Right lobe of liver (tissue), 6 donors: ENCODE measurements at regions not wholly inside any gene's neighbourhood (a gene's known extent, or its start where the extent isn't known, plus 50 kb on each side); places are given as distances from the start of the nearest gene placed in this dataset.

Experiments used
- ATAC-seq, 4 donors: fragments of 200-7000 bp; cut with Tn5 transposase; one replicate each; pipeline ENCODE4 v1.9.1; 2020; ENCODE audit warnings: mild to moderate bottlenecking in 4 of 4, moderate library complexity in 4 of 4
- DNase-seq, 3 donors: peaks; one replicate each; pipeline ENCODE4 v3.0.0-alpha.2; 2020
- H3K27ac ChIP-seq, 3 donors: fragments of 200-600 bp; one replicate each; pipeline ENCODE4 v1.8.0; 2022
- H3K27me3 ChIP-seq, 2 donors: fragments of 200-600 bp; one replicate each; pipeline ENCODE4 v1.8.0; 2022
- H3K36me3 ChIP-seq, 4 donors: fragments of 200-600 bp; sonication (generic) in 1 of 4; one replicate each; pipeline versions ENCODE4 v1.5.1 to v1.8.0; 2017 to 2022; ENCODE audit warnings: control low read depth in 1 of 4
- H3K4me1 ChIP-seq, 4 donors: fragments of 200-600 bp; sonication (generic) in 1 of 4; one replicate each; pipeline versions ENCODE4 v1.5.1 to v1.8.0; 2017 to 2022; ENCODE audit warnings: control low read depth in 1 of 4
- H3K4me3 ChIP-seq, 3 donors: fragments of 200-600 bp; one replicate each; pipeline ENCODE4 v1.8.0; 2022
- H3K9me3 ChIP-seq, 4 donors: fragments of 200-600 bp; sonication (generic) in 1 of 4; one replicate each; pipeline versions ENCODE4 v1.5.1 to v1.8.0; 2017 to 2022; ENCODE audit warnings: control low read depth in 1 of 4
- POLR2A ChIP-seq: fragments of 450-650 bp; IDR thresholded peaks from one replicate; pipeline ENCODE4 v1.6.1; 2017; ENCODE audit warnings: antibody characterized with exemption, mild to moderate bottlenecking
- WGBS: methylation state at CpG from one replicate; pipeline ENCODE4 v1.1.6; 2018; ENCODE audit warnings: low coverage, low lambda C conversion rate; ENCODE audit not compliant: insufficient coverage; ENCODE audit errors: missing lambda C conversion rate; 5-methylcytosine and 5-hydroxymethylcytosine counted together
- intact Hi-C, 2 donors: fragments of 100-400 bp; cut with DNase I; formaldehyde crosslinking; loops; one replicate each; pipeline versions ENCODE4 v1.11.2 to v1.14.1; 2022
- TF ChIP-seq, protein P1 (sequence below), 4 donors: fragments of 200-600 bp in 3 of 4; fragments of 450-650 bp in 1 of 4; IDR thresholded peaks; one replicate each; pipeline versions ENCODE4 v1.5.1 to v1.8.0; 2016 to 2022; ENCODE audit warnings: antibody characterized with exemption in 4 of 4, mild to moderate bottlenecking in 2 of 4
- donor health status: DM: no; HTN: yes; CAD: no.
- donor health status: DM: no; HTN: no; CAD: no.
- donor health status: DM: no; HTN: no; CAD: no.
- donor health status: DM: no; HTN: yes; CAD: no.
- donor health status: DM: no; HTN: yes; CAD: no.

DNA sequence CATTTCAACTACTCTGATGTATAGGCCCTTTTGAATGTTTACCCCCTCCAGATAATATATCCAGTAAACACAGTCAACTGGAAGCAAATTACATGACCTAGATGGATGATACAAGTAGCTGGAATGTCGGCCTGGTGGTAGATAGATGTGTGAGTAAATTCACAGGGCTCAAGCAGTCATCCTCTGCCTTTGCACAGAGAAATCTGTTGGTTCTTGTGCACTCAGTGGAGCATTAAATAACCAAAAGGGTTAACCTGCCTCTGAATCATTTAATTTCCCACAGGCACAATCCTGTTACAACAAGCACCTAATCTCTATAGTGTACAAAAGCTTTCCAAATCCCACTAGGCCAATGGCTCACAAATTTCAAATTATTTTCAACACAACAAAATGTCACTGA, 668.3 kb downstream of the DNAH5 start:
- 47% methylated on average over 1 of the region's 1 CpG for WGBS
- H3K9me3 ChIP-seq = no peaks in the 10 kb centered on the region
- TF ChIP-seq POLR2A = no peak
- TF ChIP-seq, protein P1, sequence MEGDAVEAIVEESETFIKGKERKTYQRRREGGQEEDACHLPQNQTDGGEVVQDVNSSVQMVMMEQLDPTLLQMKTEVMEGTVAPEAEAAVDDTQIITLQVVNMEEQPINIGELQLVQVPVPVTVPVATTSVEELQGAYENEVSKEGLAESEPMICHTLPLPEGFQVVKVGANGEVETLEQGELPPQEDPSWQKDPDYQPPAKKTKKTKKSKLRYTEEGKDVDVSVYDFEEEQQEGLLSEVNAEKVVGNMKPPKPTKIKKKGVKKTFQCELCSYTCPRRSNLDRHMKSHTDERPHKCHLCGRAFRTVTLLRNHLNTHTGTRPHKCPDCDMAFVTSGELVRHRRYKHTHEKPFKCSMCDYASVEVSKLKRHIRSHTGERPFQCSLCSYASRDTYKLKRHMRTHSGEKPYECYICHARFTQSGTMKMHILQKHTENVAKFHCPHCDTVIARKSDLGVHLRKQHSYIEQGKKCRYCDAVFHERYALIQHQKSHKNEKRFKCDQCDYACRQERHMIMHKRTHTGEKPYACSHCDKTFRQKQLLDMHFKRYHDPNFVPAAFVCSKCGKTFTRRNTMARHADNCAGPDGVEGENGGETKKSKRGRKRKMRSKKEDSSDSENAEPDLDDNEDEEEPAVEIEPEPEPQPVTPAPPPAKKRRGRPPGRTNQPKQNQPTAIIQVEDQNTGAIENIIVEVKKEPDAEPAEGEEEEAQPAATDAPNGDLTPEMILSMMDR (IDR thresholded peaks at IDR 0.05) = no peak
- intact Hi-C loops = no loop called here
- H3K36me3 ChIP-seq = no peaks in the 10 kb centered on the region
- no peak overlapping the region for H3K4me3 ChIP-seq
- no peaks in the 10 kb centered on the region for H3K4me1 ChIP-seq
- no peak overlapping the region for H3K27ac ChIP-seq
- no peaks in the 10 kb centered on the region for H3K27me3 ChIP-seq
- no peak for DNase-seq
- ATAC-seq = no peak

DNA sequence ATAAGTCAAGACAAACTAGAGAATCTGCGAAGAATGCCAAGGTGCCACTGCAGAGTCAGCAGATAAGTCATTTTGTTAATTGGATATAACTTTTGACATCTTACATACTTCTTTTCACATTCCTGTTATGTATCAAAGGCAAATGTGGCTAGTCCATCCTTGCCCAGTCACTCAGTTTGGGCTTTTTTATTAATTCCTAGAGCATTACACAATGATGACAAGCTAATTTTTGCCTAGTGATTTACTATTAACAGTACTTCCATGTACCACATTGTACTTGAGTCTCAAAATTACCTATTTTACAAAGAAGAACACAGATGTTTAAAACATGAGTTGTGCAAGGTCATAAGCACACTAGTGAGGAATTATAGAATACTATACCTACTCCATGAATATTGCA, 680.8 kb downstream of the DNAH5 start:
- Histone ChIP-seq H3K4me1 (no peaks in the 10 kb centered on the region), H3K27me3 (no peaks in the 10 kb centered on the region), H3K9me3 (no peaks in the 10 kb centered on the region), H3K36me3 (no peaks in the 10 kb centered on the region), H3K27ac (no peak overlapping the region), H3K4me3 (no peak overlapping the region)
- intact Hi-C loops = no loop called here
- WGBS = 78% methylated on average over 1 of the region's 1 CpG
- no peak for TF ChIP-seq POLR2A
- TF ChIP-seq, protein P1 (IDR thresholded peaks at IDR 0.05) = no peak
- ATAC-seq (no peak), DNase-seq (no peak)

DNA sequence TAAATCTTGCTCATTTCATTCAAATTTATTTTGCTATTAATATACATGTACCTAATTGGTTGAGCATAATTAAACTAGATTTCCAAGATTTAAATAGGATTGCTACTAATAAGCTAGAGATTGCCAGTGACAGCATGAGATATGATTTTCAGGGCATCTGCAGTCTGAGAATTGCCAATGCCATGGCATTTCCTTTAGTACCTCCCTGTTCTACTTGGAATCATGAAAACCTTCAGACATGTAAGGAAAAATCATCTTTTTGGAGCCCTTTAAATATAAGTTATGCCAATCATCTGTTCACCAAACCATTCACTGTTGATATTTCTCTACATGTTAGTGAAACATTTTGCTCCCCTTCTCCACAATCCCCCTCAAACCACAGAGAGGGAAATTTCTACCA, 691.4 kb downstream of the DNAH5 start:
- Histone ChIP-seq H3K27ac (no peak overlapping the region), H3K27me3 (no peaks in the 10 kb centered on the region), H3K4me3 (no peak overlapping the region), H3K36me3 (no peaks in the 10 kb centered on the region), H3K4me1 (no peaks in the 10 kb centered on the region), H3K9me3 (no peaks in the 10 kb centered on the region)
- ATAC-seq (no peak), DNase-seq (no peak)
- TF ChIP-seq, protein P1 (IDR thresholded peaks at IDR 0.05) = no peak
- TF ChIP-seq POLR2A = no peak
- intact Hi-C loops = no loop called here

DNA sequence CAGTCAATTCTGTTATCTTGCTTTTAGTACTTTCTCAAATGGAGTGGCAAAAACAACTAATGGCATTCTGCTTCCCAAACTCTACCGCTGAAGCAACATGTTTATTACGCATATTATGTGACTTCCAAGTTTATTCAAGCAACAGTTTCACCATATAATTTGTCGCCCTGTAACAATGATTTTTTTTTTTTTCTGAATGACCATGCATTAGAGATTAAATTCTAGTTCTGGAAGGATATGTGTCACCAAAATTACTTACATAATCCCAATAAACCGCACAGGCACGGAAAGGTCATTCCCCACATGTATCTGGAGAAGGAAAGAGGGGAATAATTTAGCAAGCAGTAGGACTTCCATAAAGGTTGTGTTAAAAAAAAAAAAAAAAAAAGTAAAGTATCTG, 691.8 kb downstream of the DNAH5 start:
- ATAC-seq = no peak
- H3K4me1 ChIP-seq = no peaks in the 10 kb centered on the region
- H3K27ac ChIP-seq = no peak overlapping the region
- no peaks in the 10 kb centered on the region for H3K27me3 ChIP-seq
- no peaks in the 10 kb centered on the region for H3K36me3 ChIP-seq
- no peaks in the 10 kb centered on the region for H3K9me3 ChIP-seq
- H3K4me3 ChIP-seq = no peak overlapping the region
- DNase-seq = no peak
- intact Hi-C loops = no loop called here
- 78% methylated on average over 5 of the region's 5 CpGs for WGBS
- TF ChIP-seq, protein P1 (IDR thresholded peaks at IDR 0.05) = no peak
- no peak for TF ChIP-seq POLR2A

DNA sequence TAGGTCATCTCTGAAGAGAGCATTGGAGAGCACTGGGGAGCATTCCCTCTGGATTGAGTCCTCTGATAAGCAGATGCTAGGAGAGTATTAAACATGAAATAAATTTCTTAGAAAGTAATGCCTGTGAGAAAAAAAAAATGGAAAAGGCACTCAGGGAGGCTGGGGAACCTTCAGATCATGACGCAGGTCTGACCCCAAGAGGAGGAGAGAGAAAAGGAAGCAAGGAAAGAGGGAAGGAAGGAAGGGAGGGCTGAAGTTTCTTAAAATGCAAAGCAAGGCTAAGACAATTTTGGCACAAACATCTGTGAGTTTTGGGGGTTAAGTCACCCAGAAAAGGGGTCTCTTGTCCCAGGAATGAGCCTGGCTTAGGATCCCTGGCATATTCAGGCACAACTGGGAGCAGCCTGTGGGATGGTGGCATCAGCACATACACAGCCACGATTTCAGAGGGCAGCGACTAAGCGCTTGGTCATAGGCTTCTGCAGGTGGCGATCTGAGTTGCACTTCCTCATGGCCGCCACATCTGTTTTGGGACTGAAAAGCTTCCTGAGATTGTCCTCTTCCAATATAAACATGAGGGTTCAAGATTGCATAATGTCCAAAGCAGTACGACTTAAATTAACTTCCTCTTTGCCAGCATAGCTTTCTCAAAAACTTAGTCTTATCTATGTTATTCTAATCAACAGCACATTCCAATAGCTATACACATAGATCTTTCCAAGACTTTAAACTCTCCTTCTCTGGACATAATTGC, 692.7 kb downstream of the DNAH5 start:
- no peak for TF ChIP-seq POLR2A
- TF ChIP-seq, protein P1 (IDR thresholded peaks at IDR 0.05) = no peak
- no peaks in the 10 kb centered on the region for H3K36me3 ChIP-seq
- no peaks in the 10 kb centered on the region for H3K27me3 ChIP-seq
- DNase-seq (no peak), ATAC-seq (no peak)
- H3K4me3 ChIP-seq = no peak overlapping the region
- intact Hi-C loops = no loop called here
- H3K9me3 ChIP-seq = no peaks in the 10 kb centered on the region
- no peaks in the 10 kb centered on the region for H3K4me1 ChIP-seq
- WGBS = 41% methylated on average over 4 of the region's 7 CpGs
- no peak overlapping the region for H3K27ac ChIP-seq
